ENCODE measurements at regions not wholly inside any gene's neighbourhood (a gene's known extent, or its start where the extent isn't known, plus 50 kb on each side); places are given as distances from the start of the nearest gene placed in this dataset.

- DNase-seq (ENCODE audit: low spot score), result no peak
- Histone ChIP-seq H3K4me3 (ENCODE audit: low read depth, low read length, poor library complexity, severe bottlenecking) (no peak overlapping the region), H3K36me3 (ENCODE audit: insufficient read depth, low read length, poor library complexity, severe bottlenecking) (no peaks in the 10 kb centered on the region), H3K9me3 (ENCODE audit: low read depth, low read length, poor library complexity, severe bottlenecking) (no peaks in the 10 kb centered on the region), H3K27ac (ENCODE audit: low read depth, low read length, poor library complexity, severe bottlenecking) (no peak overlapping the region), H3K27me3 (replicated peaks; ENCODE audit: insufficient read depth, low read depth, low read length, poor library complexity) (no peaks in the 10 kb centered on the region), H3K4me1 (ENCODE audit: insufficient read depth, low read length, poor library complexity, severe bottlenecking) (no peaks in the 10 kb centered on the region)
- no peak for TF ChIP-seq EZH2 (IDR thresholded peaks at IDR 0.05; ENCODE audit: borderline replicate concordance, low read depth, low read length, poor library complexity, severe bottlenecking)
- ChIA-PET POLR2A (ENCODE audit: low non-redundant PET) (no interaction called here), CTCF (no interaction called here)
- no TSS peak for BruUV-seq (replicated peaks)
- intact Hi-C loops (cut with micrococcal nuclease; ENCODE audit: unreplicated experiment), result no loop called here
Measured at GRCh38 chr3:59513570-59513969, 463.7 kb upstream of the CFAP20DC start.

GRCh38 chr3:59512066-59512465 lies 462.2 kb upstream of the CFAP20DC start:
- BruUV-seq (replicated peaks), result no TSS peak
- Histone ChIP-seq H3K4me1 (ENCODE audit: insufficient read depth, low read length, poor library complexity, severe bottlenecking) (no peaks in the 10 kb centered on the region), H3K9me3 (ENCODE audit: low read depth, low read length, poor library complexity, severe bottlenecking) (no peaks in the 10 kb centered on the region), H3K36me3 (ENCODE audit: insufficient read depth, low read length, poor library complexity, severe bottlenecking) (no peaks in the 10 kb centered on the region), H3K27me3 (replicated peaks; ENCODE audit: insufficient read depth, low read depth, low read length, poor library complexity) (no peaks in the 10 kb centered on the region), H3K27ac (ENCODE audit: low read depth, low read length, poor library complexity, severe bottlenecking) (no peak overlapping the region), H3K4me3 (ENCODE audit: low read depth, low read length, poor library complexity, severe bottlenecking) (no peak overlapping the region)
- DNase-seq (ENCODE audit: low spot score), result no peak
- TF ChIP-seq EZH2 (IDR thresholded peaks at IDR 0.05; ENCODE audit: borderline replicate concordance, low read depth, low read length, poor library complexity, severe bottlenecking) (no peak), CTCF (conservative IDR thresholded peaks at IDR 0.05; ENCODE audit: low read depth, low read length) (no peak)
- intact Hi-C loops (cut with micrococcal nuclease; ENCODE audit: unreplicated experiment), result no loop called here
- CTCF ChIA-PET, result no interaction called here
- POLR2A ChIA-PET (ENCODE audit: low non-redundant PET), result no interaction called here

GRCh38 chr3:59510576-59510975 lies 460.8 kb upstream of the CFAP20DC start:
- DNase-seq (ENCODE audit: low spot score), result no peak
- ChIA-PET CTCF (no interaction called here), POLR2A (ENCODE audit: low non-redundant PET) (no interaction called here)
- H3K36me3 ChIP-seq (ENCODE audit: insufficient read depth, low read length, poor library complexity, severe bottlenecking), result no peaks in the 10 kb centered on the region
- TF ChIP-seq EZH2 (IDR thresholded peaks at IDR 0.05; ENCODE audit: borderline replicate concordance, low read depth, low read length, poor library complexity, severe bottlenecking), result no peak
- TF ChIP-seq CTCF (conservative IDR thresholded peaks at IDR 0.05; ENCODE audit: low read depth, low read length), result no peak
- H3K27ac ChIP-seq (ENCODE audit: low read depth, low read length, poor library complexity, severe bottlenecking), result no peak overlapping the region
- no peaks in the 10 kb centered on the region for H3K4me1 ChIP-seq (ENCODE audit: insufficient read depth, low read length, poor library complexity, severe bottlenecking)
- intact Hi-C loops (cut with micrococcal nuclease; ENCODE audit: unreplicated experiment), result no loop called here
- H3K27me3 ChIP-seq (replicated peaks; ENCODE audit: insufficient read depth, low read depth, low read length, poor library complexity), result no peaks in the 10 kb centered on the region
- no TSS peak for BruUV-seq (replicated peaks)
- no peaks in the 10 kb centered on the region for H3K9me3 ChIP-seq (ENCODE audit: low read depth, low read length, poor library complexity, severe bottlenecking)
- H3K4me3 ChIP-seq (ENCODE audit: low read depth, low read length, poor library complexity, severe bottlenecking), result no peak overlapping the region

GRCh38 chr3:59508273-59508672 lies 458.4 kb upstream of the CFAP20DC start:
- Histone ChIP-seq H3K27ac (ENCODE audit: low read depth, low read length, poor library complexity, severe bottlenecking) (no peak overlapping the region), H3K27me3 (replicated peaks; ENCODE audit: insufficient read depth, low read depth, low read length, poor library complexity) (no peaks in the 10 kb centered on the region), H3K4me3 (ENCODE audit: low read depth, low read length, poor library complexity, severe bottlenecking) (no peak overlapping the region), H3K4me1 (ENCODE audit: insufficient read depth, low read length, poor library complexity, severe bottlenecking) (no peaks in the 10 kb centered on the region), H3K9me3 (ENCODE audit: low read depth, low read length, poor library complexity, severe bottlenecking) (no peaks in the 10 kb centered on the region), H3K36me3 (ENCODE audit: insufficient read depth, low read length, poor library complexity, severe bottlenecking) (no peaks in the 10 kb centered on the region)
- ChIA-PET POLR2A (ENCODE audit: low non-redundant PET) (no interaction called here), CTCF (no interaction called here)
- TF ChIP-seq EZH2 (IDR thresholded peaks at IDR 0.05; ENCODE audit: borderline replicate concordance, low read depth, low read length, poor library complexity, severe bottlenecking), result no peak
- TF ChIP-seq CTCF (conservative IDR thresholded peaks at IDR 0.05; ENCODE audit: low read depth, low read length), result no peak
- no peak for DNase-seq (ENCODE audit: low spot score)
- intact Hi-C loops (cut with micrococcal nuclease; ENCODE audit: unreplicated experiment), result no loop called here
- no TSS peak for BruUV-seq (replicated peaks)
